ENCODE measurements at regions not wholly inside any gene's neighbourhood (a gene's known extent, or its start where the extent isn't known, plus 50 kb on each side); places are given as distances from the start of the nearest gene placed in this dataset.
A peak's percentile ranks its signal among the peaks of the same experiment; 100 is the strongest.

DNA sequence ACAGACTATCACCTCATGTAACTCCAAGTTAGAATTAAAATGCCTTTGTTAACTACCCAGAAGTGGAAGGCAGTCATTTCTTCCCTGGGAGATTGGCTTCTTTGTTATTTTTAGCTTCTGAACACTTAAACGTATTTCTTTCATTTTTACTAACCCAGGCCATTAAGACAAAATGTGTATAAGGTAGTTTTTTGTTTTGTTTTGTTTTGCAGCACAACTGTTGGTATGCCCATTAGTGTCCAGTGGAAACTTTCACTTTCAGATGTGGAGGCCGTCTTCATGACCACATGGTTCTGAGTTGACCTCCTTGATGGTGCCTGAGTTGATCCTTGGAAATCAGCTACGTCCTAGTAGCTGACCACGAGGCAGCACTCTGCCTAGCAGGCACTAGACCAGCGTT, 264.6 kb upstream of the ZNF608 start:
- Mint-ChIP-seq H3K4me1 (peaks cover 73% of the 10 kb centered on the region), H3K27me3 (ENCODE audit: low read depth) (no peaks in the 10 kb centered on the region), H3K4me3 (no peak overlapping the region), H3K27ac (ENCODE audit: unreplicated experiment) (no peak overlapping the region), H3K9me3 (no peaks in the 10 kb centered on the region), H3K36me3 (ENCODE audit: low read depth) (no peaks in the 10 kb centered on the region)
- TF ChIP-seq CTCF (conservative IDR thresholded peaks at IDR 0.05): no peak
- no peak for DNase-seq (ENCODE audit: low read depth, low spot score)

- no peak for DNase-seq (ENCODE audit: low read depth, low spot score)
- no peaks in the 10 kb centered on the region for H3K9me3 Mint-ChIP-seq
- no peak overlapping the region for H3K27ac Mint-ChIP-seq (ENCODE audit: unreplicated experiment)
- H3K36me3 Mint-ChIP-seq (ENCODE audit: low read depth): no peaks in the 10 kb centered on the region
- TF ChIP-seq CTCF (conservative IDR thresholded peaks at IDR 0.05): no peak
- peaks cover 73% of the 10 kb centered on the region for H3K4me1 Mint-ChIP-seq
- H3K4me3 Mint-ChIP-seq: no peak overlapping the region
- no peaks in the 10 kb centered on the region for H3K27me3 Mint-ChIP-seq (ENCODE audit: low read depth)
These were observed 265.0 kb upstream of the ZNF608 start for GRCh38 chr5:125011419-125011818.

DNA sequence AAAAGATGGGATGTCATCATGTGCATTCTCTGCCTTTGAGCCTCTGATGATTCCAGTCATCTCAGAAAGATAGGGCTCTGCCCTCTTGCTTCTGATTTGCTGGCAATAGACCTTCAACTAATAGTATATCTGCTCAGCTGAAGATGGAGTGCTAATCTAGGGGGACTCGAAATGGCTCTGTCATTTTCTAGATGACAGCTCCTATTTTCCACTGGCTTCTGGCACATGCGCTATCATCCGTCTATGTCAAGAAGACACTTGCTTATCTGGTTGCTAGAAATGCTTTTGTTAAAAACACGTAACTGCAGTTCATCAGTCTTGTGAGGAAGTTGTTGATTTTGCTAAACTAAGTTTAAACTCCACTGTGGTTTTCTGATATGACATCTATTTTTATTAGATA, 265.5 kb upstream of the ZNF608 start:
- Mint-ChIP-seq H3K27ac (ENCODE audit: unreplicated experiment) (no peak overlapping the region), H3K4me3 (no peak overlapping the region), H3K4me1 (peaks cover 73% of the 10 kb centered on the region), H3K36me3 (ENCODE audit: low read depth) (no peaks in the 10 kb centered on the region), H3K27me3 (ENCODE audit: low read depth) (no peaks in the 10 kb centered on the region), H3K9me3 (no peaks in the 10 kb centered on the region)
- TF ChIP-seq CTCF (conservative IDR thresholded peaks at IDR 0.05): no peak
- no peak for DNase-seq (ENCODE audit: low read depth, low spot score)

- no peaks in the 10 kb centered on the region for H3K27me3 Mint-ChIP-seq (ENCODE audit: low read depth)
- H3K4me3 Mint-ChIP-seq: peak overlapping the region; percentile 21
- H3K36me3 Mint-ChIP-seq (ENCODE audit: low read depth): no peaks in the 10 kb centered on the region
- TF ChIP-seq CTCF (conservative IDR thresholded peaks at IDR 0.05): no peak
- H3K4me1 Mint-ChIP-seq: peaks cover 73% of the 10 kb centered on the region
- H3K9me3 Mint-ChIP-seq: peaks cover 4% of the 10 kb centered on the region
- no peak for DNase-seq (ENCODE audit: low read depth, low spot score)
- H3K27ac Mint-ChIP-seq (ENCODE audit: unreplicated experiment): peak overlapping the region; percentile 12
These were observed 266.4 kb upstream of the ZNF608 start for GRCh38 chr5:125012727-125013451.

GRCh38 chr5:125014202-125014601, 267.8 kb upstream of the ZNF608 start:
- Mint-ChIP-seq H3K27me3 (ENCODE audit: low read depth) (no peaks in the 10 kb centered on the region), H3K36me3 (ENCODE audit: low read depth) (no peaks in the 10 kb centered on the region), H3K9me3 (peaks cover 5% of the 10 kb centered on the region), H3K27ac (ENCODE audit: unreplicated experiment) (no peak overlapping the region), H3K4me1 (peaks cover 62% of the 10 kb centered on the region), H3K4me3 (no peak overlapping the region)
- no peak for TF ChIP-seq CTCF (conservative IDR thresholded peaks at IDR 0.05)
- no peak for DNase-seq (ENCODE audit: low read depth, low spot score)

Measured in neural crest cell (in vitro differentiated cells).